Esophagus squamous epithelium (tissue), 5 donors: ENCODE measurements at regions not wholly inside any gene's neighbourhood (a gene's known extent, or its start where the extent isn't known, plus 50 kb on each side); places are given as distances from the start of the nearest gene placed in this dataset.

Experiments
- DNase-seq: peaks from one replicate; lab custom pipeline; 2025; lab: John Stamatoyannopoulos, UW
- H3K27ac ChIP-seq, 4 donors: fragments of 200-600 bp; sonication (generic); one replicate each; pipeline ENCODE4 v1.5.1; 2016 to 2019; ENCODE audit warnings: mild to moderate bottlenecking in 1 of 4
- H3K27me3 ChIP-seq, 4 donors: fragments of 200-600 bp; sonication (generic); 1 replicate in 3 of 4; 2 replicates in 1 of 4; pipeline versions ENCODE4 v1.5.1 to v1.6.0; 2017 to 2021; ENCODE audit warnings: antibody characterized with exemption in 1 of 4
- H3K36me3 ChIP-seq, 3 donors: fragments of 200-600 bp; sonication (generic); one replicate each; pipeline ENCODE4 v1.5.1; 2016 to 2019
- H3K4me1 ChIP-seq, 3 donors: fragments of 200-600 bp; sonication (generic); one replicate each; pipeline ENCODE4 v1.5.1; 2017 to 2019
- H3K4me3 ChIP-seq, 4 donors: fragments of 200-600 bp; sonication (generic); 1 replicate in 3 of 4; 2 replicates in 1 of 4; pipeline ENCODE4 v1.5.1; 2016 to 2019; ENCODE audit warnings: mild to moderate bottlenecking in 2 of 4, moderate library complexity in 1 of 4
- H3K9me3 ChIP-seq, 3 donors: fragments of 200-600 bp; sonication (generic); one replicate each; pipeline ENCODE4 v1.5.1; 2016 to 2019
- POLR2A ChIP-seq, 4 donors: fragments of 450-650 bp; IDR thresholded peaks; one replicate each; pipeline ENCODE4 v1.6.1; 2017; ENCODE audit warnings: antibody characterized with exemption in 4 of 4, mild to moderate bottlenecking in 4 of 4, moderate library complexity in 3 of 4
- WGBS, 2 donors: methylation state at CpG; one replicate each; pipeline ENCODE4 v1.1.5; 2018; 5-methylcytosine and 5-hydroxymethylcytosine counted together
- intact Hi-C: fragments of 100-400 bp; cut with DNase I; formaldehyde crosslinking; loops from one replicate; pipeline ENCODE4 v1.15.0; 2022
- TF ChIP-seq, protein P1 (sequence below), 6 experiments: fragments of 450-650 bp in 4 of 6; fragments of 200-600 bp in 2 of 6; sonication (generic) in 2 of 6; IDR thresholded peaks; one replicate each; pipeline ENCODE4 v1.5.1; 2016 to 2019; ENCODE audit warnings: antibody characterized with exemption in 6 of 6, mild to moderate bottlenecking in 4 of 6, moderate library complexity in 4 of 6
- donor health status: DM: yes; HTN: yes; CAD: no.

- 71 to 72% methylated on average over 9 of the region's 9 CpGs for WGBS, 2 donors
Observed at GRCh38 chr2:200172944-200173581, 133.4 kb upstream of the SPATS2L start.

GRCh38 chr2:200173691-200174090 lies 132.8 kb upstream of the SPATS2L start:
- no peak overlapping the region for H3K4me3 ChIP-seq
- 85 to 86% methylated on average over 3 of the region's 3 CpGs for WGBS, 2 donors
- no peak for DNase-seq
- TF ChIP-seq, protein P1, sequence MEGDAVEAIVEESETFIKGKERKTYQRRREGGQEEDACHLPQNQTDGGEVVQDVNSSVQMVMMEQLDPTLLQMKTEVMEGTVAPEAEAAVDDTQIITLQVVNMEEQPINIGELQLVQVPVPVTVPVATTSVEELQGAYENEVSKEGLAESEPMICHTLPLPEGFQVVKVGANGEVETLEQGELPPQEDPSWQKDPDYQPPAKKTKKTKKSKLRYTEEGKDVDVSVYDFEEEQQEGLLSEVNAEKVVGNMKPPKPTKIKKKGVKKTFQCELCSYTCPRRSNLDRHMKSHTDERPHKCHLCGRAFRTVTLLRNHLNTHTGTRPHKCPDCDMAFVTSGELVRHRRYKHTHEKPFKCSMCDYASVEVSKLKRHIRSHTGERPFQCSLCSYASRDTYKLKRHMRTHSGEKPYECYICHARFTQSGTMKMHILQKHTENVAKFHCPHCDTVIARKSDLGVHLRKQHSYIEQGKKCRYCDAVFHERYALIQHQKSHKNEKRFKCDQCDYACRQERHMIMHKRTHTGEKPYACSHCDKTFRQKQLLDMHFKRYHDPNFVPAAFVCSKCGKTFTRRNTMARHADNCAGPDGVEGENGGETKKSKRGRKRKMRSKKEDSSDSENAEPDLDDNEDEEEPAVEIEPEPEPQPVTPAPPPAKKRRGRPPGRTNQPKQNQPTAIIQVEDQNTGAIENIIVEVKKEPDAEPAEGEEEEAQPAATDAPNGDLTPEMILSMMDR (IDR thresholded peaks at IDR 0.05) = no peak
- TF ChIP-seq POLR2A (IDR thresholded peaks at IDR 0.05) = no peak
- no peaks in the 10 kb centered on the region for H3K27me3 ChIP-seq
- no peak overlapping the region for H3K27ac ChIP-seq
- intact Hi-C loops = no loop called here
- peaks cover 0 to 8% (median 0%) of the 10 kb centered on the region in 3 donors for H3K4me1 ChIP-seq
- H3K36me3 ChIP-seq = no peaks in the 10 kb centered on the region
- H3K9me3 ChIP-seq = no peaks in the 10 kb centered on the region

More at GRCh38 chr2:200172944-200173581, 133.4 kb upstream of the SPATS2L start:
- intact Hi-C loops = no loop called here
- Histone ChIP-seq H3K4me3 (no peak overlapping the region), H3K4me1 (peaks cover 0 to 4% (median 0%) of the 10 kb centered on the region in 3 donors), H3K27me3 (no peaks in the 10 kb centered on the region), H3K36me3 (no peaks in the 10 kb centered on the region), H3K9me3 (no peaks in the 10 kb centered on the region), H3K27ac (no peak overlapping the region)
- no peak for TF ChIP-seq POLR2A (IDR thresholded peaks at IDR 0.05)
- TF ChIP-seq, protein P1 (IDR thresholded peaks at IDR 0.05) = no peak
- no peak for DNase-seq

DNA sequence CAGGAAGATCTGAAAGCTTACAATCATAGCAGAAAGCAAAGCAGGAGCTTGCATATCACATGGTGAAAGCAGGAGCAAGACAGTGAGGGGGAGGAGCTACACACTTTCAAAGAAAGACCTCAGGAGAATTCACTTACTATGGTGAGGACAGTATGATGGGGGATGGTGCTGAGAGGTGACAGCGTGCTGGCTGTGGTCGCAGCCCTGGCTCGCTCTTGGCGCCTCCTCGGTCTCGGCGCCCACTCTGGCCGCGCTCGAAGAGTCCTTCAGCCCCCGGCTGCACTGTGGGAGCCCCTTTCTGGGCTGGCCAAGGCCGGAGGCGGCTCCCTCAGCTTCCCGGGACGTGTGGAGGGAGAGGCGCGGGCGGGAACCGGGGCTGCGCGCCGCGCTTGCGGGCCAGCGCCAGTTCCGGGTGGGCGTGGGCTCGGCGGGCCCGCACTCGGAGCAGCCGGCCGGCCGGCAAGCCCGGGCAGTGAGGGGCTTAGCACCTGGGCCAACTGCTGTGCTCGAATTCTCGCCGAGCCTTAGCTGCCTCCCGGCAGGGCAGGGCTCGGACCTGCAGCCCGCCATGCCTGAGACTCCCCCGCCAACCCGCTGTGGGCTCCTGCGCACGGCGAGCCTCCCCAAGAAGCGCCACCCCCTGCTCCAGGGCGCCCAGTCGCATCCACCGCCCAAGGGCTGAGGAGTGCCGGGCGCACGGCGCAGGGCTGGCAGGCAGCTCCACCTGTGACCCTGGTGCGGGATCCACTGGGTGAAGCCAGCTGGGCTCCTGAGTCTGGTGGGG lies 131.9 kb upstream of the SPATS2L start:
- Histone ChIP-seq H3K9me3 (no peaks in the 10 kb centered on the region), H3K4me1 (peaks cover 0 to 8% (median 0%) of the 10 kb centered on the region in 3 donors), H3K27ac (no peak overlapping the region), H3K4me3 (no peak overlapping the region), H3K27me3 (no peaks in the 10 kb centered on the region), H3K36me3 (no peaks in the 10 kb centered on the region)
- DNase-seq = no peak
- intact Hi-C loops = no loop called here
- WGBS, 2 donors = 89 to 96% methylated on average over 5 to 11 of the region's 55 CpGs
- TF ChIP-seq, protein P1 (IDR thresholded peaks at IDR 0.05) = no peak
- TF ChIP-seq POLR2A (IDR thresholded peaks at IDR 0.05) = no peak

DNA sequence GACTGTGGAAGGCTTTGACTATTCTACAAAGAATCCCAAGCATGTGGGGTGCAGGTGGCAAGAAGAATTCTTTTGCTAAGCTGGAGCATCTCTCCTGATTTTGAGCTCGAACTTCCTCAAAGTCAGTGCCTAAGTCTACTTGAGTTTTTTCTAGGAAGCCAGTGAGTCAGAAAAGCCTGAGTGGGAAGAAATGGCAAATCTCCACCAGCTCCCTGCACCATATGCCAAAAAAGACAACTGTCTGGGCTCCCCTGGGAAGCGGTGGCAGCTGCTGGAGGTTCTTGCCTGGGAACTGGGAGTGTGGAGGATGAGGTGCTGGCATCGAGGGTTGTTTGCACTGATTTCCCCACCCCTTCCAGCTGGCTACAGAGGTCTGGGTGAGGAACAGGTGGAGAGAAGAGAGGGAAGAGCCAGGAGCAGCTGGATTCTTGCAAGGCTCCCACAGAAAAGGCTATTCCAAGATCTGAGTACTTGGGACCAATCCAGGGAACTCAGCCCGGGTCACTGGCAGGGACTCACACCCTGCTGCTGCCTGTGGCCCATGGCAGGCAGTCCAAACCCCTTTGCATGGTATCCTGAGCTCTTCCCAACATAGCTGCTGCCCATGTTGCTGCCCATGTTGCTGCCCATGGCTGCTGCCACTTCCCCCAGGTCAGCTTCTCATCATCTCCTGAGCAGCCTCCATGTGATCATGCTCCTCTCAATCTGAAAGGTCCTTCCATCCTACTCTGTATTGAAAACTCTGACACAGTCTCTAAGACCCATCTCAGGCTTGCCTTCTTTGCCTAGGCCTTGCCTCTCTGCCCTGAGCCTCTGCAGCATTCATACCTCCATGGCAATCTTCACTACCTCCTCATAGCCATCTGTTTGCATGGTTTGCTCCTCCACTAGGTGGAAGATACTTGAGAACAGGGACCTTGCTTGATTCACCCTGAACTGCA lies 128.3 kb upstream of the SPATS2L start:
- Histone ChIP-seq H3K9me3 (no peaks in the 10 kb centered on the region), H3K4me1 (peaks cover 0 to 8% (median 0%) of the 10 kb centered on the region in 3 donors), H3K27me3 (peaks cover 0 to 6% (median 0%) of the 10 kb centered on the region in 4 donors), H3K27ac (no peak overlapping the region), H3K4me3 (no peak overlapping the region), H3K36me3 (no peaks in the 10 kb centered on the region)
- TF ChIP-seq, protein P1 (IDR thresholded peaks at IDR 0.05) = no peak
- no peak for TF ChIP-seq POLR2A (IDR thresholded peaks at IDR 0.05)
- 25 to 40% methylated on average over 3 of the region's 4 CpGs for WGBS, 2 donors
- intact Hi-C loops = no loop called here
- DNase-seq = no peak
